ENCODE measurements at regions not wholly inside any gene's neighbourhood (a gene's known extent, or its start where the extent isn't known, plus 50 kb on each side); places are given as distances from the start of the nearest gene placed in this dataset.

GRCh38 chr13:111021270-111021669 is 93.8 kb upstream of the ARHGEF7 start:
- no peak for TF ChIP-seq CTCF (IDR thresholded peaks at IDR 0.05; ENCODE audit: low read depth, low read length, missing control alignments)
- in situ Hi-C loops (cut with HindIII; ENCODE audit: low sequenced_read_pairs) = no loop called here

GRCh38 chr13:111020546-111020945 is 94.6 kb upstream of the ARHGEF7 start:
- in situ Hi-C loops (cut with HindIII; ENCODE audit: low sequenced_read_pairs) = no loop called here
- no peak for DNase-seq (ENCODE audit: low read depth)
- H3K4me3 ChIP-seq (ENCODE audit: low read depth, low read length) = no peak overlapping the region
- no peak for TF ChIP-seq CTCF (IDR thresholded peaks at IDR 0.05; ENCODE audit: low read depth, low read length, missing control alignments)

More at GRCh38 chr13:111021270-111021669, 93.8 kb upstream of the ARHGEF7 start:
- no peak overlapping the region for H3K4me3 ChIP-seq (ENCODE audit: low read depth, low read length)
- no peak for DNase-seq (ENCODE audit: low read depth)

GRCh38 chr13:111020021-111020420 is 95.1 kb upstream of the ARHGEF7 start:
- no peak overlapping the region for H3K4me3 ChIP-seq (ENCODE audit: low read depth, low read length)
- DNase-seq (ENCODE audit: low read depth) = no peak
- TF ChIP-seq CTCF (IDR thresholded peaks at IDR 0.05; ENCODE audit: low read depth, low read length, missing control alignments) = no peak
- in situ Hi-C loops (cut with HindIII; ENCODE audit: low sequenced_read_pairs) = no loop called here

GRCh38 chr13:111017755-111018459 is 97.2 kb upstream of the ARHGEF7 start:
- TF ChIP-seq CTCF (IDR thresholded peaks at IDR 0.05; ENCODE audit: low read depth, low read length, missing control alignments) = no peak
- in situ Hi-C loops (cut with HindIII; ENCODE audit: low sequenced_read_pairs) = no loop called here
- no peak overlapping the region for H3K4me3 ChIP-seq (ENCODE audit: low read depth, low read length)
- no peak for DNase-seq (ENCODE audit: low read depth)

- no peak overlapping the region for H3K4me3 ChIP-seq (ENCODE audit: low read depth, low read length)
- in situ Hi-C loops (cut with HindIII; ENCODE audit: low sequenced_read_pairs) = no loop called here
- no peak for TF ChIP-seq CTCF (IDR thresholded peaks at IDR 0.05; ENCODE audit: low read depth, low read length, missing control alignments)
- DNase-seq (ENCODE audit: low read depth) = no peak
Measured at GRCh38 chr13:111013196-111013595, 98.3 kb upstream of the ANKRD10 start.

GRCh38 chr13:111011899-111012298 is 97.0 kb upstream of the ANKRD10 start:
- no peak for DNase-seq (ENCODE audit: low read depth)
- in situ Hi-C loops (cut with HindIII; ENCODE audit: low sequenced_read_pairs) = no loop called here
- H3K4me3 ChIP-seq (ENCODE audit: low read depth, low read length) = no peak overlapping the region
- no peak for TF ChIP-seq CTCF (IDR thresholded peaks at IDR 0.05; ENCODE audit: low read depth, low read length, missing control alignments)

All from astrocyte of the cerebellum (primary cell).